ENCODE measurements at regions not wholly inside any gene's neighbourhood (a gene's known extent, or its start where the extent isn't known, plus 50 kb on each side); places are given as distances from the start of the nearest gene placed in this dataset.

DNA sequence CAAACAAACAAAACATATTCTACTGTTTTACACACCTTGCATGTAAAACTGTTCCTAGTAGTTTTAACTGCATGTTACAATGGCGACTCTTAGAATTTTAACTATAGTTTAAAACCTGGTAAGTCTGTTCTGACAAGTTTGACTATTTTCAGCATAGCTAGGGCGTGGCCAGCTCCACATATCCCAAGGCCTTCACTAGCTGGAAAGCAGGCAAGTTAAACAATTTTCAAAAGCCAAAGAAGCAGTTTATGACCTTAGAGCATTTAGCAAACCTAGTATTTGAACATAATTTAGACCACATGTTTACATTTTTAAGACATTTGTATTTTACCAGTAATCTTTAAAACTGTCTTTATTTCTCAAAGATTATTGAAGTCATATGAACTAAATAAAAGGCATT, 402.8 kb upstream of the SYT4 start:
- TF ChIP-seq, protein P1, sequence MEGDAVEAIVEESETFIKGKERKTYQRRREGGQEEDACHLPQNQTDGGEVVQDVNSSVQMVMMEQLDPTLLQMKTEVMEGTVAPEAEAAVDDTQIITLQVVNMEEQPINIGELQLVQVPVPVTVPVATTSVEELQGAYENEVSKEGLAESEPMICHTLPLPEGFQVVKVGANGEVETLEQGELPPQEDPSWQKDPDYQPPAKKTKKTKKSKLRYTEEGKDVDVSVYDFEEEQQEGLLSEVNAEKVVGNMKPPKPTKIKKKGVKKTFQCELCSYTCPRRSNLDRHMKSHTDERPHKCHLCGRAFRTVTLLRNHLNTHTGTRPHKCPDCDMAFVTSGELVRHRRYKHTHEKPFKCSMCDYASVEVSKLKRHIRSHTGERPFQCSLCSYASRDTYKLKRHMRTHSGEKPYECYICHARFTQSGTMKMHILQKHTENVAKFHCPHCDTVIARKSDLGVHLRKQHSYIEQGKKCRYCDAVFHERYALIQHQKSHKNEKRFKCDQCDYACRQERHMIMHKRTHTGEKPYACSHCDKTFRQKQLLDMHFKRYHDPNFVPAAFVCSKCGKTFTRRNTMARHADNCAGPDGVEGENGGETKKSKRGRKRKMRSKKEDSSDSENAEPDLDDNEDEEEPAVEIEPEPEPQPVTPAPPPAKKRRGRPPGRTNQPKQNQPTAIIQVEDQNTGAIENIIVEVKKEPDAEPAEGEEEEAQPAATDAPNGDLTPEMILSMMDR (IDR thresholded peaks at IDR 0.05 in 4 of 5, conservative IDR thresholded peaks at IDR 0.05 in 1 of 5), result no peak
- no peak for TF ChIP-seq POLR2A (IDR thresholded peaks at IDR 0.05)
